GM12801 (cell line): ENCODE measurements at regions not wholly inside any gene's neighbourhood (a gene's known extent, or its start where the extent isn't known, plus 50 kb on each side); places are given as distances from the start of the nearest gene placed in this dataset.

Source experiments
- TF ChIP-seq, protein P1 (sequence below): IDR thresholded peaks from one replicate; pipeline ENCODE4 v1.5.1; 2011; ENCODE audit warnings: control low read depth; ENCODE audit not compliant: insufficient read length; ENCODE audit errors: extremely low read depth

DNA sequence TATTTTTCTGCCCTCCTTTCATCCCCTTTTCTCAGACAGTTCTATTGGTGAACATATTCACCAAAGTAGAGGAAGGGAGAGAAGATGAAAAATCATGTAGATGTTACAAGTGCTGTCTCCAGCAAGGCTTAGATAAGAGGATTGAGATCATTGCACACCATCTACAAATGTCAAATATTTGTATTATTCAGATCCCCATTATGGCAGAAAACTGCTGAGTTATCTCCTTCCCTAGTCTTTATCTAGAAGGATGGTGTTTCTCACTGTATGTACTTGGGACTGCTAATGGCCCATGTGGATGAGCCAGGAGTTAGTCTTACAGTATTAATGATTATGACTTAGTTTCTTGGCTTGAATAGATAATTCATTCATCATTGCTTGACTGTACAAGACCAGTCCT lies 147.2 kb upstream of the EEPD1 start:
- TF ChIP-seq, protein P1, sequence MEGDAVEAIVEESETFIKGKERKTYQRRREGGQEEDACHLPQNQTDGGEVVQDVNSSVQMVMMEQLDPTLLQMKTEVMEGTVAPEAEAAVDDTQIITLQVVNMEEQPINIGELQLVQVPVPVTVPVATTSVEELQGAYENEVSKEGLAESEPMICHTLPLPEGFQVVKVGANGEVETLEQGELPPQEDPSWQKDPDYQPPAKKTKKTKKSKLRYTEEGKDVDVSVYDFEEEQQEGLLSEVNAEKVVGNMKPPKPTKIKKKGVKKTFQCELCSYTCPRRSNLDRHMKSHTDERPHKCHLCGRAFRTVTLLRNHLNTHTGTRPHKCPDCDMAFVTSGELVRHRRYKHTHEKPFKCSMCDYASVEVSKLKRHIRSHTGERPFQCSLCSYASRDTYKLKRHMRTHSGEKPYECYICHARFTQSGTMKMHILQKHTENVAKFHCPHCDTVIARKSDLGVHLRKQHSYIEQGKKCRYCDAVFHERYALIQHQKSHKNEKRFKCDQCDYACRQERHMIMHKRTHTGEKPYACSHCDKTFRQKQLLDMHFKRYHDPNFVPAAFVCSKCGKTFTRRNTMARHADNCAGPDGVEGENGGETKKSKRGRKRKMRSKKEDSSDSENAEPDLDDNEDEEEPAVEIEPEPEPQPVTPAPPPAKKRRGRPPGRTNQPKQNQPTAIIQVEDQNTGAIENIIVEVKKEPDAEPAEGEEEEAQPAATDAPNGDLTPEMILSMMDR: no peak

DNA sequence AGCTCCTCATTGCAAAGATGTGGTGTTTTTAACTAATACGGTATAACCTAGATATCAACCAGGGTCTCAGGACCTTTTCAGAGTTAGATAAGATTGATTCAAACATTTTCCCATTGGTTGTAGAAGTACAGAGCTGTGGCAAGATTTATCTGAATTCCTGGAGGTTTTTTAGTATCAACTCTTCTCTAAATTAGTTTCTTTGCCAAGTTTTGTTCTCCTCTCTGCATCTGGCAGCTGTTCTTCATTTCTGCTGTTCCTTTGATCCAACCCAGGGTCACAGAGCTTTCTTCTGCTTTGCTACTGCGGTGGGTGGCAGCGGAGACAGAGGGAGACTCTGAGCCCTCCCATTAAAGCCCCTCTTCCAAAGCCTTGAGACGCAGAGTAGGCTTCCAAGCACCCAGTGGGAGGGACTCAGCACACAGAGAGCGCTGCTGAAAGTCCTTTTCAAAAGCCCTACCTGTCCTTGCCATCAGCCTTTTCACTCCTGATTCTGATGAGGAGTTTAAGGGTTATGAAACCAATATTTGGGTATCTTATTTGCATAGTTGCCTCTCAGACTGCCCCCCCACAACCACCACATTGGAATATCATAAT lies 146.3 kb upstream of the EEPD1 start:
- TF ChIP-seq, protein P1: no peak

DNA sequence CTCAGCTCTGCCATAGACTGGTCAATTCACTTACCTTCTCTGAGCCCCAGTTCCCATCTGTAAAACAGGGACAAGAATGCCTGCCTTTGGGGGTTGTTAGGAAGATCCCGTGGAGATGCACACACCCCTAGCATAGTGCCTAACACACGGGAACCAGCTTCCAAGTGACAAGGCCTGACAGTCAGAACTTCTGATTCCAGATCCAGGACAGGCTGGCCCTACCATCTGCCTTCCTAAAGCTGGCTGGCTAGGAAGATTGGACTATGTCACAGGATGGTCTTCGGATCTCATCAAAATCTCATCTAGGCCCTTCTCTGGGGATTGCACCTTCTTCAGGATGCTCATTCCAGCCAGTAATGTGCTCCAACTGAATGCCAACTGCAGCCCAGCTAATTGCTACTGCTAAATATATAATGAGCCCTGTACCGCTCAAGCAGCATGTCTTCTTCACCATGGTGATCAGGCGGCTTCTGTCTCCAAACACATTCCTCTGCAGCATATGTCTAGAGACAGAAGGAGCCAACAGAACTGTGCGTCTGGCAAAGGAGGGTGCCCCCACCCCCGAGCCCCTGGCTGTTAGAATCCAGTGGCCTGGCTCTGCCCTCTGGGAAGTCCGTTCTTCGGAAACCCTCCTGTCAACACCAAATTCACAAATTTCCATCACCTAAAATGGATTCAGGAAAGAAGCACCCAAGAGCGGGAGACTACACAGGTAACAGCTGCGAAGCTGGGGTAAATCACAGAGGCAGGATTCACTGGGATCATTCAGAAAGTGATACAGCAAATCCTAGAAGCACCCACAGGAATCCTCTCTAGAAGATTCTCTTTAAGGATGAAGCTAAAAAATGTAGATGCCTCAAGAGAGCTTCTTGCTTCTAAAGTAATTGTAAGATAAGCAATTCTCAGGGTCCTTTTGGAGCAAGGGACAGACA lies 142.1 kb upstream of the EEPD1 start:
- TF ChIP-seq, protein P1: no peak

DNA sequence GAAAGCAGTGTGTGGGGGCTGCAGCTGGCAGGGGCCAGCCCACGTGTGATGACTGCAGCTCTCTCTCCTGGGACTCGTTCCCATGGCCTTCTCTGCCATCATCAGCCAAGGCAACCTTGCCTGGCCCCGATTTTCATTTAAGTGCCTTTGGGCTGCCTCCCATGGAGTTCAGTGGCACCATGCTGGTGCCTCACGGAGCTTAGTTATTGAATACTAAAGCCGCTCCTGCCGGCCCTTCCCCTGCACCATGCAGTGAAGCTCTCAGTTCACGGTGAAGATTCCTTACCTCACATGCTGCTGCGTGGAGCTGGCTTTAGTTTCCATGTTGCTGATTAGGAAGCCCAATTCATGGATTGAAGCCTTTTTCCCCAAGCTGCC lies 141.5 kb upstream of the EEPD1 start:
- TF ChIP-seq, protein P1: no peak

DNA sequence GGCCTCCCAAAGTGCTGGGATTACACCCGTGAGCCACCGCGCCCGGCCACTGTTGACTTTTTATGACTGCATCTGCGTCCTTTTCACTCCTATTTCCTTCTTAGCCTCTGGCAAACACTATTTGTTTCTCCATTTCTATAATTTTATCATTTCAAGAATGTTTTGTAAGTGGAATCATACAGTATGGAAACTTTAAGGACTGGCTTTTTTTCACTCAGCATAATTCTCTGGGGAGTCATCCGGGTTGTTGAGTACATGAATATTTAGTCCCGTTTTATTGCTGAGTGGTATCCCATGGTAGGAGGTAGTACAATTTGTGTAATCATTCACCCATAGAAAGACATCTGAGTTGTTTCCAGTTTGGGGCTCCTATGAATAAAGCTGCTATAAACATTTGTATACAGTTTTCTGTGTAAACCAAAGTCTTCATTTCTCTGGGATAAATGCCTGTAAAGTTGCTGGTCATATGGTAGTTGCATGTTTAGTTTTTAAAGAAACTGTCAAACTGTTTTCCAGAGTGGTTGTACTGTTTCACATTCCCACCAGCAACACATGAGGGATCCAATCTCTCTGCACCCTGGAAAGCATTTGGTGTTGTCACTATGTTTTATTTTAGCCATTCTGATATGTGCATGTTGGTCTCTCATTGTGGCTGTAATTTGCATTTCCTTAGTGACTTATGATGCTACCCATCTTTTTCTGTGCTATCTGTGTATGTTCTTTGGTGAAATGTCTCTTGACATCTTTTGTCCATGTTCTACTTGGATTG lies 139.6 kb upstream of the EEPD1 start:
- TF ChIP-seq, protein P1: no peak

DNA sequence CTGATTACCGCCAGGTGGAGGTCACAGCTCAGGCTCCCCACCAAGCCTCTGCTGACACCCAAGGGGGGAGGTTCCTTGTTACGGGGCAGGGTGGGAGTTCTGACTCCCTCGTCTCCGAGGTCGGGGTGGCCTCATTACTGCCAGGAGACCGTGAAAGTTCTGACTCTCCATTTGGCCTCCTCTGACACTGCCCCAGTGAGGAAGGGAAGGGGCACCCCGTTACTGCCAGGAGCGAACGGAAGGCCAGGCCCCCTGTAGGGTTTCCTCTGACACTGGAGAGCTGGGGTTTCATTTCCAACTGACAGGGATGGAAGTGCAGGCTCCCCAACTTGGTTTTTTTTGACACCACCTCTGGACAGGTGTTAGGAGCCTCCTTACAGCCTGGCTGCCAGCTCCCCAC lies 138.1 kb upstream of the EEPD1 start:
- TF ChIP-seq, protein P1: no peak

DNA sequence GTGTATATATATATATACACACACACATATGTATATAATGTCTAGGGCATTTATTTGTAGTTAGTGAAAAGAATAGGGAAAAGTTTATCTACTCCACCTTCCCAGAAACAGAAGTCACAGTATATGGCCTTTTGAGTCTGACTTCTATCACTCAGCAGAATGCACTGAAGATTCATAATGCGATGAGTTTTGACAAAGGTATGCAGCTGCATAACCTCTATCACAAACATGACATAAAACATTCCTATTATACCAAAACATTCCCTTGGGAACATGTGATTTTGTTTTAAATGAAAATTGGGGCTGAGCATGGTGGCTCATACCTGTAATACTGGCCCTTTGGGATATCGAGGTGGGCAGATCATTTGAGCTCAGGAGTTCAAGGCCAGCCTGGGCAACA lies 137.3 kb upstream of the EEPD1 start:
- TF ChIP-seq, protein P1: no peak
